GM18858 (cell line): ENCODE measurements at regions not wholly inside any gene's neighbourhood (a gene's known extent, or its start where the extent isn't known, plus 50 kb on each side); places are given as distances from the start of the nearest gene placed in this dataset.

Experiments
- ATAC-seq: cut with Tn5 transposase; IDR thresholded peaks from one replicate; pipeline ENCODE4 v1.9.1; 2021; ENCODE audit not compliant: unreplicated experiment

DNA sequence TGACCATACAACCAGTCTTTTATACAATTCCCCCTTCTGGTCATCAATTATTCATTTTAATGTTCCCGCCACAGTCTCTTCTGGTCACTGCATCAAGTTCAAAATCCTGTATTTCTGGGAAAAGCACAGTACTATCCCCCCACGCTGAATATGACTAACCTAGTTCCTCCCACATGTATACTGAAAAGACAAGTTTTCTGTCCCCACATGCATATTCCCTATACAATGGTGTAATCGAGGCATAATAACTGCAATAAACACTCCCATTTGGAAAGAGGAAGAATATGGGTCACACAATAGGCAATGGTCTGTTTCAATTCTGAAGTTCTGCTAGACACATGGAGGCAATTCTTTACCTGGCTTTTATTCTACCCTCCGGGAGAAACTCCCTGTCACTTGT lies 344.9 kb downstream of the EFNA5 start:
- no peak for ATAC-seq

DNA sequence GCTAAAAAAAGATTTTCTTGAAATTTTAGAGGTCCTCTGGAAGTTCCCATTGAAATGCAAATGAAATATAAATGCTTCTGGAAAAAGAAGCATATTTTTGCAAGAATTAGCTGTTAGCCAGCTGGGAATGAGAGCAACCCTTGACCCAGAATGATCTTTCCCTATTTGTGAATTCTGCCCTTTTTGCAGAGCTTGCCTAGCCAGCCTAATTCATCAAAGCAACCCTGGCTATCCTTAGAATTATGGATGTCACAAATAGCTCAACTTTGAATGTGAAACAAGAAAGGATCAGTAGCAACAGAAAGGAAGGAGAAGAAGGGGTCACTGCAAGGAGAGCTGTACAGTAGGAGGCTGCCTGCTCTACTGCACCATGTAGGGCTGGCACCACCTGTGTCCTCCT lies 345.9 kb downstream of the EFNA5 start:
- ATAC-seq = no peak

- no peak for ATAC-seq
Observed at GRCh38 chr5:107324071-107324470, 346.7 kb downstream of the EFNA5 start.

DNA sequence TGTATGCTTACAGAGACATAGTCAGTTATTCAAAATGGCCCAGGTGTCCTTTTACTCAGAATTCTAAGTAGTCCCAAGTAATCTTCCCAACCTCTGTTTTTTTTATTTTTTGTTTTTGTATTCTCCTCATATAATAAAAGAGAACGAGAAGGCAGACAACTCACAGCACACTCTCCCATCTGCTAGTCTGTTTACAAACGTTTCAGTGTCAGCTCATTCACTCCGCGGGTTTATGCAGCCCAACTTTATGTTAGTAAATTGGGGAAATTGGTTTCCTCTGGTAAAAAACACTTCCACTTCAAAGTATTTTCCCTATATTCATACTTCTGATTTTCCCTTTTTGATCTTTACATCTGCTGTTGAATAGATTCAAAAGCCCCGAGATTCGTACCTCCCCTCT lies 347.2 kb downstream of the EFNA5 start:
- ATAC-seq = no peak

GRCh38 chr5:107322936-107323335 lies 347.8 kb downstream of the EFNA5 start:
- ATAC-seq = no peak

DNA sequence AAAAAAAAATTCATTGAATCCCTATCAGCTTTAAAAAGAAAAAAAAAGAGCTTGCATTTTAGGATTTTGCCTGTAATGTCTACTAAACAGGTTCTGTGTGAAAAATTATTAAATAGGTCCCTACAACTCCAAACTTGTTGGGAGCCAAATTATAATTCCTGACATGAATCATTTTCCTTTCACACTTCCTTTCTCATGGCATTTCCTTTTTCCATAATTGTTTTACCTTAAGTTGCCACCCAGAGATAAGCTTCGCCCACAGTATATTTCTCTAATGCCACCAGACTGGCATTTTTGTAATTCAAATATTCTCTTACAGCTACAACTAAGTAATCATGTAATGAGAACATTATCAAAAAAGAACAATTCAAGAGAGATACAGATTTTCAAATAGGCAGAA lies 348.8 kb downstream of the EFNA5 start:
- no peak for ATAC-seq

DNA sequence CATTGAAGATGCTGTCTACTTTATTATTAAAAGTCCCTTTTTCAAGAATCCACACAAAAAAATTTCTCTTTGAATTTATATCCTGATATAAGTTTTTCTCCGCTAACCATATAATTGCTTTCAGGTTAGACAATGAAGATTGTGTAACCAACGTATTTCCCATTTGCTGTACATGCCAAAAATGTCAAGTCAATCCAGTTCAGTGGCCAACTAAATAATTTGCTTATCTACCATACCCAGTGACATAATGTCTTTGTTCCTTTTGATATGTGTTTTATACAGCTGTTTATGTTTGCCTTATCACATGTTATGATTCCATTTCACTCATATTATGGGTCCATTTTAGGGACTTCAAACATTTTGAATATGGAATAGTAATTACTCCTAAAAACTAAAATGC lies 349.9 kb downstream of the EFNA5 start:
- ATAC-seq = no peak

DNA sequence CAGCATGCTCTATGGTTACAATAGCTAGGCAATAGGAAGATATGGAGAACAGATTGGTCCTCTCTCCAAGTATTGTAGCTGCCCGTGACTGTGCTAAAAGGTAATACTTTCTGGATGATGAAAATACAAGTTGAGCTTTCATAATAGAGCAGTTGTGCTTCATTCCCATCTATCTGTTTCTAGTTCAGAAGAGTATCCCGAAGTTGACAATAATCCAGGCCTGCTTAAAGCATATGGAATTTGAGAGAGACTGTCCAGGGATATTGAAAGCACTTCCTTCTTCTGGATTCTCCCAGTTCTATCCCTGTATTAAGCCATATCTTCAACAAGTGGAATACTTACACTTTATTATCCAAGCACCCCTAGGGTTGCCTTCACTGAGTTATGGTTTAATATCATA lies 350.4 kb downstream of the EFNA5 start:
- ATAC-seq = no peak

- no peak for ATAC-seq
Observed at GRCh38 chr5:107319901-107320300, 350.8 kb downstream of the EFNA5 start.

DNA sequence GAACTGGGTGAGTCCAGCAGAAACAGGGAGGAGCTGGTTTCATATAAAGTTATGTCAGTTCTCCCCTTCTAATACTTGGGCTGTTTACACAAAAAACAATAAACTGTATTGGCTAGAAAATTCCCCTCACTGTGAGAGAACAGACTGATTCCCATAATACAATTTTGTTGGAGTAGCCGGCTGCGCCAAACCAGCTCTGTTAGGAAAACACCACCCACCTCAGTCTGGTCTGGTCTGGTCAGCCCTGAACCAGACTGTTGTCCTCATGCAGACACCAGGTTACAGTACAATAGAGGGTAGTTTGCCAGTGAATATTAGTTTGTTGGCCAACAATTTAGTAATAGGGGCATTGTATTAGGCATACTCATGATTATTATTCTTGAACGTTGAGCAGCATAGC lies 356.4 kb downstream of the EFNA5 start:
- ATAC-seq = no peak

- ATAC-seq = no peak
Observed at GRCh38 chr5:107313921-107314320, 356.8 kb downstream of the EFNA5 start.

GRCh38 chr5:107313098-107313497 lies 357.6 kb downstream of the EFNA5 start:
- no peak for ATAC-seq

DNA sequence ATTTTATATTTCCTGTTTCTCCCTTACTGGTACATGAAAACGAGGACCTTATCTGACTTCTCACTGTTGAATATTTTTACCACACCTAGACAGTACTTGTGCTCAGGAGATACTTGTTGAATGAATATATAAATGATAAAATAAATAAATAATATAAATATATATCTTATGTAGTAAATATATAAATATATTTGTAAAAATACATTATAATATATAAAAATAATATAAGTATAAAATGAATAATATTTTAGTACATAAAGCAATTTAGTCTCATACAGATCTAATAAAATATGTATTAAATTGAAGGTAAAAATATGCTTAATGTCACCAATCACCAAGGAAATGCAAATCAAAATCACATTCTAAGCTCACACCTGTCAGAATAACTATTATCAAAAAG lies 360.6 kb downstream of the EFNA5 start:
- ATAC-seq = no peak

GRCh38 chr5:107306594-107306993 lies 364.1 kb downstream of the EFNA5 start:
- no peak for ATAC-seq

DNA sequence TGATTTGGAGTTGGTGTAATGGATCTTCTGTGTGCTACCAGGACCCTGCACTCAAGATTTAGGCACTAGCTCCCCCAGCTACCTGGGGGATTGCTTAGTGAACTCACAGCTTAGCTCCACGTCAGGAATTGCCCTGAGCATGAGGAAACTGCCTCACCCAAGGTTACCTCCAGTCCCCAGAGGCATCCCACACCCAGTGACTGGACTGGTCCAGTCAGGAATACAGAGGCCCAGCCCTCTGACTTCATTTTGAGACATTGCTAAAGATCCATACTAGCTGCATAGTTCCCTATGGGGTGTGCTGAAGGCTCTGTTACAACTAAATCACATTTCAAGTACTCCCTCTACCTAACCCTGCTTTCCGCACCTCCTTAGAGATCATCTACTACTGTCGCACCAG lies 364.7 kb downstream of the EFNA5 start:
- no peak for ATAC-seq

DNA sequence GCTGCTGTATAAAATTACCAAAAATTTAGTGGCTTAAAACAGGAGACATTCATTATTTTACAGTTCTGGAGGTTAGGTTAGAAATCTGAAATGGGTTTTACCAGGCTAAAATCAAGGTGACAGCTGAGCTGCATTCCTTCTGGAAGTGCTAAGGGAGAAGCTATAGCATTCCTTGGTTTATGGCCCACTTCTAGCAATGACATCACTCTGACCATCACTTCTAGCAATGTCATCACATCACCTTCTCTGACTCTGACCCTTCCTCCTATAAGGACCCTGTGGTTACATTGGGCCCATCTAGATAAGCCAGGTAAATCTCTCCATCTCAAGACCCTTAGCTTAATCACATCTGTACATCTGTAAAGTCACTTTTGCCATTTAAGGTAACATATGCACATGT lies 366.1 kb downstream of the EFNA5 start:
- ATAC-seq = no peak

- ATAC-seq = no peak
Observed at GRCh38 chr5:107303171-107303968, 367.4 kb downstream of the EFNA5 start.

DNA sequence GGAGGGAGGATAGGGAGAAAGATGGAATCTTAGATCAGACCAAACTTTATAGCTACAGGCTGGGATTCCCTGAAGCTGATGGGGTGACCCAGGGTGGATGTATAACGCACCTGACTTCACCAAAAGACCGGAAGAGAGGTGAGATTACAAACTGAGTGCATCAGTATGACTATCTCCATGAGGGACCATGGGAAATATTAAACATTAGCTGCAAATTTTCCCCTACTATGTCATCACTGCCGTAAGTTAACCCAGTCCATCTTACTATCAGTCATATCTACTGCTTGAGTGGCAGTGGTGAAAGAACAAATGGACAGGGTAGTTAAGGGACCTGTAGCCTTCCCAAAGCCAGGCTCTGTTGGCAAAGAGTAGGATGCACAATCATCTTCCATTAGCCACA lies 368.3 kb downstream of the EFNA5 start:
- ATAC-seq = no peak

- no peak for ATAC-seq
Observed at GRCh38 chr5:107301999-107302398, 368.7 kb downstream of the EFNA5 start.

DNA sequence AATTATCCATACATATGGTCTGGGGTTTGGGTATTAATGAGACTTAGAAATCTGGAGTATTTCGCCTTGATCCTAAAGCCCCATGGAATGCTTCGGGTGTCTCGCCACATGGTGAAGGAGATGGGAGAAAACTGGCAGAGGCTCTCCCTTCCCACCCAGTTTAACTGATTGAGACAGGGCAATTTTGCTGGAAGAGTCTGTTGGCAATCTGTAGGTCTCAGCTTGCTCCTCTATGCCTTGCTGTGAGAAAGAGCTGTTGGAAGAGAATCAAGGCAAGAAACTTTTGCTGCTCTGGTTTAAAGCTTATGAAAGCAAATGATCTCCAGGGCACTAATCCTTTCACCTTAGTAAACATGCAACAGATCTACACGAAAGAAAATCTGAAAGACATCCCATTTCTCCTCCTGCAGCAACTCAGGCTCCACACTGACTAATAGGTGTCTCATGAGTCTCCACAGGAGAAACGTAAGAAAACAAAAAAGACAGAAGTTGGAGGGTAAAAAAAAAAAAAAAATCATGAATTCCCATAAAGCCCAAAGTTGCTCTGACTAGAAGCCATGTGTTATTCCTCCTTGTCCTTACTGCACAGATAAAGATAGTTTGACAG lies 369.9 kb downstream of the EFNA5 start:
- no peak for ATAC-seq

GRCh38 chr5:107296572-107296971 lies 374.2 kb downstream of the EFNA5 start:
- no peak for ATAC-seq

- ATAC-seq = no peak
Observed at GRCh38 chr5:107295914-107296313, 374.8 kb downstream of the EFNA5 start.

- no peak for ATAC-seq
Observed at GRCh38 chr5:107294669-107295068, 376.1 kb downstream of the EFNA5 start.
